CD4-positive, alpha-beta T cell treated with Interleukin-15 for 1 hour (primary cell): ENCODE measurements at regions not wholly inside any gene's neighbourhood (a gene's known extent, or its start where the extent isn't known, plus 50 kb on each side); places are given as distances from the start of the nearest gene placed in this dataset.

Experiments
- DNase-seq: peaks from one replicate; pipeline ENCODE4 v3.0.0-alpha.2; 2020

GRCh38 chr1:68331117-68331865 lies 99.0 kb upstream of the WLS start:
- no peak for DNase-seq

GRCh38 chr1:68330391-68330790 lies 98.1 kb upstream of the WLS start:
- DNase-seq, result no peak

DNA sequence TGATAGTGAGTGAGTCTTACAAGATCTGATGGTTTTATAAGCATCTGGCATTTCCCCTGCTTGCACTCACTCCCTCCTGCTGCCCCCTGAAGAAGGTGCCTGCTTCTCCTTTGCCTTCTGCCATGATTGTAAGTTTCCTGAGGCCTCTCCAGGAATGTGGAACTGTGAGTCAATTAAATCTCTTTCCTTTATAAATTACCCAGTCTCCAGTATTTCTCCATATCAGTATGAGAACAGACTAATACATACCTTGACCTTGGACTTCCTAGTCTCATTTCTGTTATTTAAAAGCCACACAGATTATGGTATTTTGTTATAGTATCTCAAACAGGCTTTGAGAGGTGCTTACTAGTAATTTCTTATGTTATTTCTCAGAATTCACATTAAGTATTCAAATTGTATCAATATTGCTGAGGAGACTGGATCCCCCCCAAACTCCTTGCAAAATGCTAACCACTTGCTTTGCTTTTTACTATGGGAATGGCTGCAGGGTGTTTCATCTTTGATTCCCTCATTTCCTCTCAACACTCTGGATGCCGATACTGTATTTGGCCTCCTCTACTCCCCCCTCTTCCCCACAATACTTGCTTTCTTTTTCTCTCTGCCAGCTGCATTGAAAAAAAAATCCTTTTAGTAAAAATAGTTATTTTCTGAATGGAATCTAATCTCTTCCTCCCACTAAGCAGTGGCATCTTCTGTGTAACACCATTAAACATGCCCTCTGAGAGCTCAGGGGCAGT lies 96.9 kb upstream of the WLS start:
- DNase-seq, result no peak

DNA sequence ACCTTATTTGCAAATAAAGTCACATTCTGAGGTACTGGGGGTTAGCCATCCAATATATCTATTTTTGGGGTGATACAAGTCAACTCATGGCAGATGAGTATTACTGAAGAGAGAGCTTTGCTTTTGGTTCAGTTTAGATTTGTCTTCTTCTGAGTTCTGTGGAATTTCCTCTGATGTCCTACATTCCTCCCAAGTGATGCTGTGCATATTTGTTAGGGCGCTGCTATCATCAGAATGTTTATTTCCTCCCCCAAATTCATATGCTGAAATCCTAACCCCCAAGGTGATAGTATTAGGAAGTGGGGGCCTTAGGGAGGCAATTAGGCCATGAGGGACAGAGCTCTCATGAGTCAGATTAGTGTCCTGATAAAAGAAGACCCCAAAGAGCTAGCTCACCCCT lies 96.2 kb upstream of the WLS start:
- no peak for DNase-seq

- DNase-seq, result no peak
Measured at GRCh38 chr1:68327414-68327813, 95.1 kb upstream of the WLS start.

DNA sequence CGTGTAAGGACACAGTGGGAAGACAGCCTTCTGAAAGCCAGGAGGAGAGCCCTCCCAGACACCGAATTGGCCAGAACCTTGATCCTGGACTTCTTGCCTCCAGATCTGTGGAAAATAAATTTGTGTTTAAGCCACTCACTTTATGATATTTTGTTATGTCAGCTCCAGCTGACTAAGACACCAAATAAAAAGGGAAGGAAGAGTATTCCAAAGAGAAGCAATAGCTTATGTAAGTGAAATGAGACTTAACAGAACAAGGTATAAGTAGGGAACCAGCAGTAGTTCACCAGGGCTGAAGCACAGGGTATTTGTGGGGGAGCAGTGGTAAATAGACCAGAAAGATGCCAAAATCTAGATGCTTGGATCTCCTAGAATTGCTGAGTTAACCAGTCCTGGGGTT lies 94.2 kb upstream of the WLS start:
- DNase-seq, result no peak

DNA sequence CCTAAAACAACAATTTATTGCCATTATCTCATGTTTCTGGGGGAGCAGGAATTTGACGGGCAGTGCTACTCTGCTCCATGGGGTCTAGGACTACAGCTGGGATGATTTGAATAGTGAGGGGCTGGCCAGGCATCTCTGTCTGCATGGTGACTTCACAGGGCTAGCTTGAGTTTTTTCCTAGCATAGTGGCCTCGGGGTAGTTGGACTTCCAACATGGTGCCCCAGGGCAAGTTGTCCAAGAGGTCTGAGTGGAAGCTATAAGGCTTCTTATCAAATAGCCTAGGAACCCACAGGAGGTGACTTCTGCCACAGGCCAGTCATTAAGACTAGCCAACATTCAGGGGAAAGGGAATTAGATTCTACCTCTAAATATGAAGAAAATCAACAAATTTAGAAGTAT lies 92.0 kb upstream of the WLS start:
- DNase-seq, result no peak

- no peak for DNase-seq
Measured at GRCh38 chr1:68322837-68323687, 90.7 kb upstream of the WLS start.

DNA sequence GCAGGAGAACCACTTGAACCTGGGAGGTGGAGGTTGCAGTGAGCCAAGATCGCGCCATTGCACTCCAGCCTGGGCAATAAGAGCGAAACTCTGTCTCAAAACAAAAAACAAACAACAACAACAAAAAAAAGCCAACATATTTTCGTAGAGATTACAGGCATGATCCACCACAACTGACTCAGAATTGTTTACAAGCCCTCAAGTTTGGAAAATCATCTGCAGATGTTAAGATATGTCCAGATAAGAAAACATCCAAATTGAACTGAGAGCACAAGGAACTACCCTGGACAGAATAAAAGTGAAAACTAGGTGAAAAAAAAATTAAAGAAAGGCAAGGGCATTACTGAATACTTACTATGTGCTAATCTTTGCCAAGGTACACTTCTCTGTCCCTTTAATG lies 89.8 kb upstream of the WLS start:
- no peak for DNase-seq

GRCh38 chr1:68321084-68321685 lies 88.9 kb upstream of the WLS start:
- no peak for DNase-seq

DNA sequence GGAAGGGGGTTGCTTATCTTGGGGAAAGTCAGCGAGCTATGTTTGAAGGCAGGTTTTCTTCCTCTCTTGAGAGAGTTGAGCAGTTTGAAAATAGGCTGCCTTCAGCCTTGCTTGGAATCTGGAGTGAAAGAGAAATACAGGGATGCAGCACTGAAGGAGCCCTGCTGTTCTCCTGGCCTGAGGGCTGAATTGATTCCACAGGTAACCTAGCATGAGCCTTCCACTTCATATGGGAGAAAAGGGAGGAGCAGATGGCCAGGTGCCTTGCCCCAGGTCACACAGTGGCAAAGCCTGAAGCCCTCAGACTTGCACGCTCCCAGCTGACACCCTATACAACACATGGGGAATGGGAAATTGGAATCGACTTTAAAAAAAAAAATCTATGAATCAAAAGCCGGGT lies 88.0 kb upstream of the WLS start:
- DNase-seq, result no peak

GRCh38 chr1:68319907-68320306 lies 87.6 kb upstream of the WLS start:
- no peak for DNase-seq

GRCh38 chr1:68317543-68317942 lies 85.2 kb upstream of the WLS start:
- DNase-seq, result no peak

- DNase-seq, result no peak
Measured at GRCh38 chr1:68314151-68314780, 81.9 kb upstream of the WLS start.

GRCh38 chr1:68313735-68314134 lies 81.4 kb upstream of the WLS start:
- DNase-seq, result no peak

- DNase-seq, result no peak
Measured at GRCh38 chr1:68308034-68308433, 75.7 kb upstream of the WLS start.

DNA sequence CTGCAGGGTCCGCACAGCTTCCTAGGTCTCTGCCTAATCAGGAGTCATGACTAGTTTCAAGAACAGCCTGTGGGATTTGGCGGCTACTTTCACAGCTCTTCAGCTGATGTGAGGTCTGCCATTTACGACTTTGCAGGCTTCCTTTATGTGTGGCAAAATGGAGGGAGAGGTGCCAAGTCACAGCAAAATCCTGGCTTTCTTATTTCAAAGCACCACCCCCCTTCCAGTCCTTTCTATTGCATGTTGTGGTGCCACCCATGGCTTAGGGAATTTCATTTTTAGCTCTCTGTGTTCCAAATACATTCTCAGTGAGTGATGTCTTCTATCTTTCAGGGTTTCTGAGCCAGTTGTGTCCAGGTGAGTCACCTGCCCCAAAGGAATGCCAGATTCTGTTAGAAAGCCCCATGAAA lies 75.1 kb upstream of the WLS start:
- no peak for DNase-seq

DNA sequence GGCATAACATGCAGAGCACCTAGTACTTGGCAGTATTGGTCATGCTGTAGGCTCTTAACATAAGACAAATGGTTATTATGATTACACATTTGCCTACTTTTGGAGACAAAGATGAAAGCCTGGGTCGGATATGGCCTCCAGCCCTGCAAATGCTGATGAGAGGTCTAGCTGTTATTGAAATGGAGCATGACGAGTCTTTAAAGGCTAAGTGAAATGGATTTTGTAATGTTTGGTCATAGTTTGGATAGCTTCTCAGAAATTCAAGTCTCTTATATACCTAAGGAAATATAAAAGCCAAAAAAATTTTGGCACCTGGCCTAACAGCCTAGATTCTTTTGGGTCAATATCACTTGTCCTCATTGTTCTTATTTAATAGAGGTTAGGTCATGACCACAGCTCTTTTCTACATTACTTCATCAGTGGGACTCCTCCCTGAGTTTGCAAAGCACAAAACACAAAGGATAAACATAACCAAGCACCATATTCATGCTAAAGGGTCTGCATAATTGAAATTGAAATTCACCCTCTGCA lies 69.2 kb upstream of the WLS start:
- no peak for DNase-seq

- DNase-seq, result no peak
Measured at GRCh38 chr1:68294367-68295066, 62.2 kb upstream of the WLS start.

- DNase-seq, result no peak
Measured at GRCh38 chr1:68293609-68294366, 61.5 kb upstream of the WLS start.

DNA sequence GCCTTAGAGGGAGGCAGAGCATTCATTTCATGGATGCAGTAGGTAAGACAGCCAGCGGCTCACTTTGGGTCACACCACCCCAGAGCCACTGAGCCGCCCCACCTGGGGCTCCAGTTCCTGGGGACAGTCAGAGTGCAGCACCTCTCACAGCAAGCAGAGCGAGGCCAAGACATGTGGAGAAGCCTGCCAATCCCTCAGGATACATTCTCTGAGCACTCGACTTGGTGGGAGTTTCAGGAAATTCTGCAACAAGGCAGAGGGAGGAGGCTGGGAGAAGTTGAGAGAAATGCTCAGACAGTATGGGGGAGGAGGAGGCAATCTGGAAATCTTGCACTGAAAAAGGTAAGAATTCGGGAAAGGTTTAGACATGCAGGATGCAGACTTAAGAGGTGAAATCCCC lies 60.8 kb upstream of the WLS start:
- DNase-seq, result no peak
